ENCODE measurements at regions not wholly inside any gene's neighbourhood (a gene's known extent, or its start where the extent isn't known, plus 50 kb on each side); places are given as distances from the start of the nearest gene placed in this dataset.

DNA sequence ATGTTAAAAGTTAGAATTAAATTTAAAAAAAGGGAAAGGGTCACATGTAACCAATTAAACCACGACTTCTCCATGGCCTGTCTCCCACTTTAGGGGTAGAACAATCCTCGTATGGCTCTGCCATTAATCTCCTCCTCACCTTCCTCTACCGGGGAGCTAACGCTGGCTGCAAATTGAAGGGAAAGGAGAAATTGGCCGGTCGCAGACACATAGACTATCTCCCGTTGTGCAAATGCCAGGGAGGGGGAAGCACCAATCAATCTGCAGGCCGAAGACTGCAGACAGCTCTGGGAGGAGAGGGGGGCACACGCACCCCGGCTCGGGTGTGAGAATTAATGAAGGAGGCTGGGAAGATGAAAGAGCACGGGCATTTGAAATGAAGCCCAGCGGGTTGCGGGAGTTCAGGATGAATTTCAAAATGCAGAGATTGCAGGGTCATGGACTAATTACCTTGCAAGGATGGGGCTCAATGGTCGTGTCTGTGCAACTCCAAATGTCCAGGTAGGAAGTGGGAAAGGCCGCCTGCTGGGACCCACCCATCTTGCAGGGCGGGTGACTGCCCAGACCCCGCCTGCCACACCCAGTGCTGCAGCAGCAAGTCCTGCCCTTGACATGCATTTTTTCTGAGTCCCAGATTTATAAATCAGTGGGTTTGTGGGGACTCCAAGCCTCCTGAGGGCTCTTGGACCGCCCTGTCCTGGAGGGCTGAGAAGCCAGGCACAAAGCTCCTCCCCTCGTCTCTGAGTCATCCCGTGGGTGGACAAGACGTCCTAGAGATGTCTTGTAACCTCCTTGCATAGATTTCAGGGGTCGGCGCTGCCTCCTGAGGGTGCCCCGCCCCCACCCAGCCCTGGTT lies 534.2 kb downstream of the TBC1D22A start:
- TF ChIP-seq CTCF (IDR thresholded peaks at IDR 0.05; ENCODE audit: borderline replicate concordance, insufficient read depth, low read depth, low read length): no peak
- H3K4me3 ChIP-seq (ENCODE audit: low read depth, low read length): no peak overlapping the region

DNA sequence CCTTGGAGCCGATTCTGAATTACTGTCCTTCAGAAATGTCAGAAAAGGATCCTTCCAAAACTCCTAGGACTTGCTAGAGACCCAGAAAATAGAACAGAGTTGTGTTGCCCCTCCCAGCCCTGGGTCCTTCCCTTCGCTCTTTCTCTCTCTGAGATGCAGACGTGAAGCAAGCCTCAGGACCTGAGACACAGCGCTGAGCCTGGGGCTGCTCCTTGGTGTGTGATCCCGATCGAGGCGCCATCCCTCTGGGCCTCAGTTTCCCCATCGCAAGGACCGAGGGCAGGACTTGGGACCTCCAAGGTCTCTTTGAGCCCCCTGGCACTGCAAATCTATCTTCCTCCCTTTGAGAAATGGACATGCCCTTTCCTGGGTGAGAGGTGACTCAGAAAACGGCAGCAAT lies 533.5 kb downstream of the TBC1D22A start:
- TF ChIP-seq CTCF (IDR thresholded peaks at IDR 0.05; ENCODE audit: borderline replicate concordance, insufficient read depth, low read depth, low read length): no peak
- no peak overlapping the region for H3K4me3 ChIP-seq (ENCODE audit: low read depth, low read length)

- no peak for TF ChIP-seq CTCF (IDR thresholded peaks at IDR 0.05; ENCODE audit: borderline replicate concordance, insufficient read depth, low read depth, low read length)
- H3K4me3 ChIP-seq (ENCODE audit: low read depth, low read length): no peak overlapping the region
Observed at GRCh38 chr22:47295226-47295901, 532.9 kb downstream of the TBC1D22A start.

DNA sequence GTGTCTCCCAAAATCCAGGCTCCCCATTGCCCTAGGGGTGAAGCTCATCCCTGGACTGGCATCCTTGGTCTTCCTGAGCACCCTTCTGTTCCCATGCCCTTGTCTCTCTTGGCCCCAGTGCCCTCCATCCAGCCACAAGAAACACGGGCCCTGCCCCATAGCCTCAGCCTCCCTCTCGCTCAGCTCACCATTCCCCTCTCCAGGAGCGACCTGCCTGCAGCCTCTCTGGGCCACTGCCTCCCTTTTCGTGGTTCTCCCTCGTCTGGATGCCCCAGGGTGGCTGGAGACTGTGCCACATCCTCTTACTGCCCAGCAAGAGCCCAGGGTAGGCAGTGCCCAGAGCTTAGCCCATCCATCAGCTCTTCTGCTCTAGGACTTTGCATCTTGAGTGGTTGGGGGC lies 532.1 kb downstream of the TBC1D22A start:
- TF ChIP-seq CTCF (IDR thresholded peaks at IDR 0.05; ENCODE audit: borderline replicate concordance, insufficient read depth, low read depth, low read length): no peak

DNA sequence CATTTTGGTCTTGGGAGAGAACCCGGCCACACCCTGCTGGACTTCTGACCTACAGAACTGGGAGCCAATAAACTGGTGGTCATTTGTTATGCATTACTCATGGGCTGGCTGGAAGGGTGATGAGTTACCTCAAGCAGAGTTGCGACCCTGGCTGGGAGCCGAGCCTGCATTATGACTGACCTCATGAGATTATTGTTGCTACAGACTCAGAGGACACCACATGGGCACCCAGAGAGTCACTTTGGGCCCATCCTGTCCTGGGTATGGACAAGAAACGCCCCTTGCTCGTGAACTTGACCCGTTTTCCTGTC lies 531.7 kb downstream of the TBC1D22A start:
- no peak for TF ChIP-seq CTCF (IDR thresholded peaks at IDR 0.05; ENCODE audit: borderline replicate concordance, insufficient read depth, low read depth, low read length)
- no peak overlapping the region for H3K4me3 ChIP-seq (ENCODE audit: low read depth, low read length)

More for the DNA sequence above, 532.1 kb downstream of the TBC1D22A start:
- H3K4me3 ChIP-seq (ENCODE audit: low read depth, low read length): no peak overlapping the region

- TF ChIP-seq CTCF (IDR thresholded peaks at IDR 0.05; ENCODE audit: borderline replicate concordance, insufficient read depth, low read depth, low read length): no peak
- H3K4me3 ChIP-seq (ENCODE audit: low read depth, low read length): no peak overlapping the region
Observed at GRCh38 chr22:47293368-47294221, 531.1 kb downstream of the TBC1D22A start.
